ENCODE measurements at regions not wholly inside any gene's neighbourhood (a gene's known extent, or its start where the extent isn't known, plus 50 kb on each side); places are given as distances from the start of the nearest gene placed in this dataset.

- H3K23ac ChIP-seq (ENCODE audit: insufficient read length, low read depth, low read length), result no peak overlapping the region
- Mint-ChIP-seq H3K4me1 (peaks cover 11 to 18% of the 10 kb centered on the region in 2 experiments), H3K27me3 (ENCODE audit: low read depth) (peaks cover 52% of the 10 kb centered on the region), H3K36me3 (ENCODE audit: insufficient read depth in 1 of 3, low read depth in 3 of 3) (peaks cover 2 to 25% (median 2%) of the 10 kb centered on the region in 3 experiments; a peak in 4 of 7 replicates), H3K4me3 (no peak overlapping the region), H3K9me3 (peaks cover 9 to 18% of the 10 kb centered on the region in 2 experiments), H3K27ac (no peak overlapping the region)
- H3K79me1 ChIP-seq (ENCODE audit: insufficient read depth, low read depth, low read length, poor library complexity, severe bottlenecking), result no peaks in the 10 kb centered on the region
- no peak overlapping the region for H2AFZ ChIP-seq (ENCODE audit: low read length)
- H3K9ac ChIP-seq (ENCODE audit: extremely low read depth, insufficient read length, low read length), result no peak overlapping the region
- H3K4me2 ChIP-seq (ENCODE audit: insufficient read depth, insufficient read length, low read length), result no peak overlapping the region
- no peak overlapping the region for H4K8ac ChIP-seq (replicated peaks; ENCODE audit: insufficient read length, low read depth, low read length)
- H3K56ac ChIP-seq (ENCODE audit: insufficient read length, low read depth, low read length), result no peak overlapping the region
- no CpG with 5 or more reads among the region's 1 CpG for WGBS (ENCODE audit: extremely low coverage, insufficient read length, low lambda C conversion rate)
- no peak overlapping the region for H2BK120ac ChIP-seq (ENCODE audit: low read depth, low read length, poor library complexity, severe bottlenecking)
- H2AK5ac ChIP-seq (ENCODE audit: insufficient read length, low read length), result no peak overlapping the region
- no peak overlapping the region for H3K18ac ChIP-seq (ENCODE audit: insufficient read length, low read depth, low read length)
- H3K79me2 ChIP-seq (ENCODE audit: insufficient read depth, low read length), result no peaks in the 10 kb centered on the region
- H2BK20ac ChIP-seq (ENCODE audit: low read depth, low read length, poor library complexity, severe bottlenecking), result no peak overlapping the region
- H3K4me1 ChIP-seq (ENCODE audit: insufficient read depth, low read length), result no peaks in the 10 kb centered on the region
- no peaks in the 10 kb centered on the region for H4K20me1 ChIP-seq (ENCODE audit: control insufficient read depth, insufficient read depth, insufficient read length)
- H3K14ac ChIP-seq (ENCODE audit: insufficient read depth, low read length), result no peak overlapping the region
- peaks cover 24% of the 10 kb centered on the region; the same call in 1 of the 2 replicates for H3K27me3 ChIP-seq (ENCODE audit: insufficient read depth, low read length)
- no peak for DNase-seq
- no peaks in the 10 kb centered on the region for H3K23me2 ChIP-seq (ENCODE audit: insufficient read length, low read depth, low read length, poor library complexity, severe bottlenecking)
- TF ChIP-seq CTCF (conservative IDR thresholded peaks at IDR 0.05), result no peak
- no peak overlapping the region for H2BK15ac ChIP-seq (ENCODE audit: low read depth, low read length)
- H4K5ac ChIP-seq (ENCODE audit: insufficient read length, low read depth, low read length), result no peak overlapping the region
- no peak overlapping the region for H2BK12ac ChIP-seq (ENCODE audit: insufficient read length, low read depth, low read length)
- H2BK5ac ChIP-seq (ENCODE audit: insufficient read length, low read length), result no peak overlapping the region
- no peak overlapping the region for H4K91ac ChIP-seq (ENCODE audit: insufficient read length, low read depth, low read length)
- H3K9me3 ChIP-seq (ENCODE audit: control insufficient read depth, low read depth, low read length), result no peaks in the 10 kb centered on the region
- H3K27ac ChIP-seq (ENCODE audit: insufficient read length, low read depth, low read length), result no peak overlapping the region
- no peak overlapping the region for H3T11ph ChIP-seq (ENCODE audit: low read length)
- H3K4ac ChIP-seq (ENCODE audit: low read depth, low read length), result no peak overlapping the region
Measured at GRCh38 chr12:14278294-14278953, 87.1 kb upstream of the ATF7IP start.
